Stomach (tissue), 8 donors: ENCODE measurements at regions not wholly inside any gene's neighbourhood (a gene's known extent, or its start where the extent isn't known, plus 50 kb on each side); places are given as distances from the start of the nearest gene placed in this dataset.

Experiments
- DNase-seq, 2 donors: peaks; one replicate each; pipeline versions ENCODE4 v3.0.0 to v3.0.0-alpha.2; 2013 to 2019
- H3K27ac ChIP-seq, 5 donors: fragments of 200-600 bp in 4 of 5; sonication (generic) in 4 of 5; one replicate each; pipeline ENCODE4 v1.5.1; 2013 to 2019; ENCODE audit warnings: mild to moderate bottlenecking in 1 of 5, moderate library complexity in 1 of 5
- H3K27me3 ChIP-seq, 3 donors: fragments of 200-600 bp; sonication (generic); one replicate each; pipeline ENCODE4 v1.5.1; 2017 to 2019; ENCODE audit warnings: mixed run types in 1 of 3
- H3K36me3 ChIP-seq, 4 donors: fragments of 200-600 bp; sonication (generic); 1 replicate in 3 of 4; 2 replicates in 1 of 4; pipeline ENCODE4 v1.5.1; 2016 to 2019
- H3K4me1 ChIP-seq, 4 donors: fragments of 200-600 bp; sonication (generic); one replicate each; pipeline ENCODE4 v1.5.1; 2016 to 2019
- H3K4me3 ChIP-seq, 4 donors: fragments of 200-600 bp; sonication (generic) in 3 of 4; one replicate each; pipeline ENCODE4 v1.5.1; 2016 to 2019; ENCODE audit warnings: mild to moderate bottlenecking in 1 of 4
- H3K9me3 ChIP-seq, 4 donors: fragments of 200-600 bp; sonication (generic); one replicate each; pipeline ENCODE4 v1.5.1; 2016 to 2019
- CTCF ChIP-seq, 7 experiments: fragments of 450-650 bp in 4 of 7; fragments of 200-600 bp in 3 of 7; sonication (generic) in 3 of 7; IDR thresholded peaks; one replicate each; pipeline ENCODE4 v1.5.1; 2016 to 2019; ENCODE audit warnings: antibody characterized with exemption in 7 of 7, control low read depth in 2 of 7, mild to moderate bottlenecking in 1 of 7
- EP300 ChIP-seq: sonication (generic); formaldehyde crosslinking; IDR thresholded peaks from one replicate; pipeline ENCODE4 v1.6.1; 2017; ENCODE audit warnings: antibody characterized with exemption
- POLR2A ChIP-seq, 4 donors: fragments of 450-650 bp; IDR thresholded peaks; one replicate each; pipeline ENCODE4 v1.6.1; 2016; ENCODE audit warnings: antibody characterized with exemption in 4 of 4, control low read depth in 2 of 4, mild to moderate bottlenecking in 1 of 4, moderate library complexity in 1 of 4
- POLR2AphosphoS5 ChIP-seq, 3 donors: sonication (generic); formaldehyde crosslinking; IDR thresholded peaks; one replicate each; pipeline ENCODE4 v1.6.1; 2016; ENCODE audit warnings: antibody characterized with exemption in 3 of 3
- WGBS, 5 donors: extraction: QIAGEN DNeasy Blood & Tissue Kit in 3 of 5; methylation state at CpG; one replicate each; pipeline versions ENCODE4 v1.1.5 to v1.1.7; 2013 to 2018; 5-methylcytosine and 5-hydroxymethylcytosine counted together
- intact Hi-C: fragments of 100-400 bp; cut with DNase I; formaldehyde crosslinking; loops from one replicate; pipeline ENCODE4 v1.15.1; 2023; ENCODE audit warnings: low total_unique reads
- donor health status: healthy with polysubstance abuse.
- donor health status: Bipolar disorder and iron deficiency.
- donor health status: healthy.

- Histone ChIP-seq H3K27me3 (no peaks in the 10 kb centered on the region), H3K4me3 (no peak overlapping the region), H3K9me3 (no peaks in the 10 kb centered on the region), H3K36me3 (no peaks in the 10 kb centered on the region), H3K27ac (no peak overlapping the region), H3K4me1 (no peaks in the 10 kb centered on the region)
- no peak for DNase-seq
- intact Hi-C loops = no loop called here
- TF ChIP-seq POLR2A (IDR thresholded peaks at IDR 0.05) = no peak
- no peak for TF ChIP-seq POLR2AphosphoS5 (IDR thresholded peaks at IDR 0.05)
- no peak for TF ChIP-seq EP300
- TF ChIP-seq CTCF (IDR thresholded peaks at IDR 0.05) = no peak
Observed at GRCh38 chr4:74651198-74651597, 143.1 kb downstream of the BTC start.

- WGBS, 5 donors = 33 to 51% (median 43%) methylated on average over 7 of the region's 7 CpGs
- no peaks in the 10 kb centered on the region for H3K27me3 ChIP-seq
- TF ChIP-seq EP300 (no peak), POLR2A (IDR thresholded peaks at IDR 0.05) (no peak), POLR2AphosphoS5 (IDR thresholded peaks at IDR 0.05) (no peak), CTCF (IDR thresholded peaks at IDR 0.05) (no peak)
Observed at GRCh38 chr4:74653331-74654229, 140.7 kb downstream of the BTC start.

GRCh38 chr4:74654230-74654681, 140.1 kb downstream of the BTC start:
- no peak for TF ChIP-seq CTCF (IDR thresholded peaks at IDR 0.05)
- TF ChIP-seq EP300 = no peak
- TF ChIP-seq POLR2A (IDR thresholded peaks at IDR 0.05) = no peak
- no peak for TF ChIP-seq POLR2AphosphoS5 (IDR thresholded peaks at IDR 0.05)
- Histone ChIP-seq H3K4me1 (peaks cover 0 to under 1% (median 0%) of the 10 kb centered on the region in 4 donors), H3K36me3 (no peaks in the 10 kb centered on the region), H3K4me3 (no peak overlapping the region), H3K9me3 (no peaks in the 10 kb centered on the region), H3K27me3 (no peaks in the 10 kb centered on the region), H3K27ac (no peak overlapping the region)
- 52 to 77% (median 56%) methylated on average over 8 of the region's 8 CpGs for WGBS, 5 donors
- intact Hi-C loops = no loop called here
- DNase-seq = no peak

More at GRCh38 chr4:74653331-74654229, 140.7 kb downstream of the BTC start:
- Histone ChIP-seq H3K4me1 (no peaks in the 10 kb centered on the region), H3K36me3 (no peaks in the 10 kb centered on the region), H3K4me3 (no peak overlapping the region), H3K9me3 (no peaks in the 10 kb centered on the region), H3K27ac (no peak overlapping the region)
- DNase-seq = no peak
- intact Hi-C loops = no loop called here

GRCh38 chr4:74656596-74656995, 137.7 kb downstream of the BTC start:
- H3K27ac ChIP-seq = no peak overlapping the region
- no peak for TF ChIP-seq POLR2A (IDR thresholded peaks at IDR 0.05)
- no peak for TF ChIP-seq CTCF (IDR thresholded peaks at IDR 0.05)
- no peak for TF ChIP-seq EP300
- no peak for TF ChIP-seq POLR2AphosphoS5 (IDR thresholded peaks at IDR 0.05)
- no peaks in the 10 kb centered on the region for H3K36me3 ChIP-seq
- peaks cover 0 to 8% (median 3%) of the 10 kb centered on the region in 4 donors for H3K4me1 ChIP-seq
- no peaks in the 10 kb centered on the region for H3K27me3 ChIP-seq
- H3K4me3 ChIP-seq = no peak overlapping the region
- intact Hi-C loops = no loop called here
- 81 to 97% (median 93%) methylated on average over 1 of the region's 1 CpG for WGBS, 5 donors
- no peaks in the 10 kb centered on the region for H3K9me3 ChIP-seq
- no peak for DNase-seq
